HepG2 (cell line): ENCODE measurements at regions not wholly inside any gene's neighbourhood (a gene's known extent, or its start where the extent isn't known, plus 50 kb on each side); places are given as distances from the start of the nearest gene placed in this dataset.

Source experiments
- ATAC-seq: fragments of 200-7000 bp; cut with Tn5 transposase; 3 replicates; pipeline ENCODE4 v1.9.1; 2020; ENCODE audit warnings: mild to moderate bottlenecking, moderate library complexity
- BruUV-seq: library from RNA; stranded (reverse); fragments of 400-500 nt; replicated peaks from 2 replicates; lab custom pipeline; 2021; lab: Mats Ljungman, UMichigan
- CTCF ChIA-PET: fragments of 300-600 bp; formaldehyde crosslinking; extraction: SDS; loops from one replicate; lab custom pipeline; 2021; ENCODE audit warnings: low total read pairs, inconsistent platforms, low intra/inter-chr PET ratio; lab: Yijun Ruan, JAX
- POLR2A ChIA-PET: fragments of 350-600 bp; sonication (Branson Sonifier 250); formaldehyde crosslinking; loops from one replicate; lab custom pipeline; 2020; ENCODE audit warnings: antibody characterized with exemption, inconsistent platforms; lab: Yijun Ruan, JAX
- DNase-seq: peaks from one replicate; pipeline ENCODE4 v3.0.0-alpha.2; 2015; ENCODE audit warnings: low spot score
- FAIRE-seq: peaks from 3 replicates; lab custom pipeline; 2011; peaks lifted over from hg19 to GRCh38; lab: Jason Lieb, UNC
- H2AFZ ChIP-seq: one replicate; pipeline ENCODE4 v1.6.1; 2011; ENCODE audit warnings: low read length, inconsistent platforms
- H3K27ac ChIP-seq: fragments of 300-600 bp; 3 replicates; pipeline ENCODE4 v1.8.0; 2011; ENCODE audit warnings: mixed run types, mild to moderate bottlenecking, mixed read lengths, low read length, inconsistent platforms; ENCODE audit not compliant: insufficient read depth; ENCODE audit errors: extremely low read length
- H3K27me3 ChIP-seq, 2 experiments: fragments of 200-600 bp in 1 of 2; 2 replicates in 1 of 2; 3 replicates in 1 of 2; pipeline versions ENCODE4 v1.6.0 to v1.8.0; 2011; ENCODE audit warnings: low read length in 2 of 2, mild to moderate bottlenecking in 2 of 2, moderate library complexity in 2 of 2, inconsistent platforms in 1 of 2; ENCODE audit not compliant: insufficient read depth in 2 of 2, control insufficient read depth in 1 of 2
- H3K36me3 ChIP-seq, 2 experiments: fragments of 200-600 bp in 1 of 2; replicated peaks in 1 of 2; 2 replicates in 1 of 2; 3 replicates in 1 of 2; pipeline versions ENCODE4 v1.5.1 to v1.8.0; 2011; ENCODE audit warnings: low read length in 2 of 2, inconsistent platforms in 1 of 2; ENCODE audit not compliant: insufficient read depth in 2 of 2, control insufficient read depth in 1 of 2
- H3K4me1 ChIP-seq: 2 replicates; pipeline ENCODE4 v1.5.1; 2012; ENCODE audit warnings: low read length, inconsistent platforms; ENCODE audit not compliant: insufficient read depth
- H3K4me2 ChIP-seq: 2 replicates; pipeline ENCODE4 v1.6.0; 2011; ENCODE audit warnings: low read depth, low read length, inconsistent platforms
- H3K4me3 ChIP-seq, 3 experiments: fragments of 200-600 bp in 1 of 3; sonication (generic), shearing (Covaris generic) in 1 of 3; replicated peaks in 1 of 3; 2 replicates each; pipeline ENCODE4 v1.5.1; 2011 to 2016; ENCODE audit warnings: low read length in 3 of 3, inconsistent platforms in 2 of 3, low read depth in 2 of 3, mild to moderate bottlenecking in 2 of 3, control low read depth in 1 of 3, mixed read lengths in 1 of 3; ENCODE audit not compliant: insufficient read depth in 1 of 3
- H3K79me2 ChIP-seq: one replicate; pipeline ENCODE4 v1.6.1; 2011; ENCODE audit warnings: low read length, inconsistent platforms; ENCODE audit not compliant: insufficient read depth
- H3K9ac ChIP-seq: 2 replicates; pipeline ENCODE4 v1.6.0; 2011; ENCODE audit warnings: mild to moderate bottlenecking, low read depth, low read length, inconsistent platforms; ENCODE audit not compliant: insufficient read depth
- H3K9me3 ChIP-seq: 2 replicates; pipeline ENCODE4 v1.5.1; 2012; ENCODE audit warnings: mild to moderate bottlenecking, low read length
- H4K20me1 ChIP-seq: 2 replicates; pipeline ENCODE4 v1.6.0; 2011; ENCODE audit warnings: inconsistent platforms, mild to moderate bottlenecking, low read length, moderate library complexity; ENCODE audit not compliant: insufficient read depth
- LCORL ChIP-seq, 2 experiments: fragments of 450-650 bp in 1 of 2; sonication (generic) in 1 of 2; formaldehyde crosslinking in 1 of 2; IDR thresholded peaks; 2 replicates each; pipeline versions ENCODE4 v1.5.0 to v1.6.1; 2017 to 2020; ENCODE audit warnings: antibody characterized with exemption in 1 of 2, missing genetic modification reagents in 1 of 2
- MBNL3 ChIP-seq: fragments of 250-450 bp; sonication (Bioruptor Pico); conservative IDR thresholded peaks from 2 replicates; pipeline ENCODE4 v1.8.0; 2022; ENCODE audit warnings: mild to moderate bottlenecking, inconsistent platforms
- NFYB ChIP-seq: sonication (generic); formaldehyde crosslinking; IDR thresholded peaks from 2 replicates; pipeline ENCODE4 v1.4.0; 2020; ENCODE audit warnings: missing genetic modification reagents
- POLR2A ChIP-seq, 2 experiments: IDR thresholded peaks; 2 replicates each; pipeline ENCODE4 v1.6.1; 2011; ENCODE audit warnings: low read depth in 2 of 2, low read length in 2 of 2, mild to moderate bottlenecking in 1 of 2, moderate library complexity in 1 of 2; ENCODE audit not compliant: insufficient read depth in 1 of 2
- RFX1 ChIP-seq: fragments of 450-650 bp; IDR thresholded peaks from 2 replicates; pipeline ENCODE4 v1.6.1; 2017
- SNAPC2 ChIP-seq: sonication (generic); formaldehyde crosslinking; IDR thresholded peaks from 2 replicates; pipeline ENCODE4 v1.8.1; 2022; ENCODE audit warnings: mild to moderate bottlenecking, missing genetic modification reagents
- THAP7 ChIP-seq: sonication (generic); formaldehyde crosslinking; IDR thresholded peaks from 2 replicates; pipeline ENCODE4 v1.8.1; 2023; ENCODE audit warnings: mild to moderate bottlenecking, missing genetic modification reagents
- ZSCAN21 ChIP-seq: sonication (generic); formaldehyde crosslinking; IDR thresholded peaks from 2 replicates; pipeline ENCODE4 v1.8.0; 2022; ENCODE audit warnings: mild to moderate bottlenecking, missing genetic modification reagents, moderate library complexity, borderline replicate concordance
- WGBS: methylation state at CpG from one replicate; pipeline ENCODE4 v1.1.6; 2017; ENCODE audit warnings: low lambda C conversion rate; 5-methylcytosine and 5-hydroxymethylcytosine counted together
- in situ Hi-C: cut with HindIII; loops from 2 replicates; pipeline ENCODE4 v1.10.0; 2017; ENCODE audit warnings: low pct_unique_long_range_greater_than_20kb; ENCODE audit not compliant: extremely low pct_ligation_motif_present
- intact Hi-C: fragments of 100-400 bp; cut with micrococcal nuclease; formaldehyde crosslinking; loops from one replicate; pipeline ENCODE4 v1.10.0; 2022; ENCODE audit not compliant: unreplicated experiment
- TF ChIP-seq, protein P1 (sequence below), 2 experiments: sonication (generic) in 1 of 2; formaldehyde crosslinking in 1 of 2; IDR thresholded peaks; 2 replicates each; pipeline versions ENCODE4 v1.5.1 to v1.6.1; 2011 to 2020; ENCODE audit warnings: borderline replicate concordance in 1 of 2, low read depth in 1 of 2, low read length in 1 of 2, mild to moderate bottlenecking in 1 of 2, missing genetic modification reagents in 1 of 2, moderate library complexity in 1 of 2
- TF ChIP-seq, protein P2 (sequence below): sonication (generic); formaldehyde crosslinking; IDR thresholded peaks from 2 replicates; pipeline ENCODE4 v1.9.0; 2021; ENCODE audit warnings: missing genetic modification reagents, mild to moderate bottlenecking, borderline replicate concordance

GRCh38 chr2:196421880-196422279, 217.6 kb upstream of the CCDC150 start (continued):
- TF ChIP-seq, protein P1, sequence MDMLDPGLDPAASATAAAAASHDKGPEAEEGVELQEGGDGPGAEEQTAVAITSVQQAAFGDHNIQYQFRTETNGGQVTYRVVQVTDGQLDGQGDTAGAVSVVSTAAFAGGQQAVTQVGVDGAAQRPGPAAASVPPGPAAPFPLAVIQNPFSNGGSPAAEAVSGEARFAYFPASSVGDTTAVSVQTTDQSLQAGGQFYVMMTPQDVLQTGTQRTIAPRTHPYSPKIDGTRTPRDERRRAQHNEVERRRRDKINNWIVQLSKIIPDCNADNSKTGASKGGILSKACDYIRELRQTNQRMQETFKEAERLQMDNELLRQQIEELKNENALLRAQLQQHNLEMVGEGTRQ (IDR thresholded peaks at IDR 0.05; ENCODE audit: low read depth, low read length) = no peak
- TF ChIP-seq, protein P1 (CRISPR knock-in tag; IDR thresholded peaks at IDR 0.05; ENCODE audit: borderline replicate concordance) = no peak

- no peak overlapping the region for H3K4me3 ChIP-seq
- H3K79me2 ChIP-seq = no peaks in the 10 kb centered on the region
- no peaks in the 10 kb centered on the region for H3K9me3 ChIP-seq
- FAIRE-seq (no peak), DNase-seq (no peak), ATAC-seq (no peak)
- in situ Hi-C loops = no loop called here
- H3K27me3 ChIP-seq = 0 out of 5 replicates have a peak, but pooled peaks cover 0 to 6% of the 10 kb centered on the region in 2 experiments
- H3K4me1 ChIP-seq = no peaks in the 10 kb centered on the region
- H3K9ac ChIP-seq = no peak overlapping the region
- H2AFZ ChIP-seq = no peak overlapping the region
- H3K4me2 ChIP-seq = no peak overlapping the region
- TF ChIP-seq, protein P2, sequence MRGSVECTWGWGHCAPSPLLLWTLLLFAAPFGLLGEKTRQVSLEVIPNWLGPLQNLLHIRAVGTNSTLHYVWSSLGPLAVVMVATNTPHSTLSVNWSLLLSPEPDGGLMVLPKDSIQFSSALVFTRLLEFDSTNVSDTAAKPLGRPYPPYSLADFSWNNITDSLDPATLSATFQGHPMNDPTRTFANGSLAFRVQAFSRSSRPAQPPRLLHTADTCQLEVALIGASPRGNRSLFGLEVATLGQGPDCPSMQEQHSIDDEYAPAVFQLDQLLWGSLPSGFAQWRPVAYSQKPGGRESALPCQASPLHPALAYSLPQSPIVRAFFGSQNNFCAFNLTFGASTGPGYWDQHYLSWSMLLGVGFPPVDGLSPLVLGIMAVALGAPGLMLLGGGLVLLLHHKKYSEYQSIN (CRISPR knock-in tag) = no peak
- TF ChIP-seq THAP7 (no peak), SNAPC2 (no peak), NFYB (CRISPR knock-in tag) (no peak), ZSCAN21 (CRISPR knock-in tag) (no peak), LCORL (IDR thresholded peaks at IDR 0.05) (no peak), LCORL (CRISPR knock-in tag; IDR thresholded peaks at IDR 0.05) (no peak), MBNL3 (no peak), POLR2A (IDR thresholded peaks at IDR 0.05; ENCODE audit: insufficient read depth in 1 of 2, low read depth in 2 of 2, low read length in 2 of 2) (no peak), RFX1 (no peak)
- POLR2A ChIA-PET = no interaction called here
- CTCF ChIA-PET = no interaction called here
- no TSS peak for BruUV-seq
- H3K27ac ChIP-seq = no peak overlapping the region
- H3K36me3 ChIP-seq = no peaks in the 10 kb centered on the region
- WGBS = 6% methylated on average over 2 of the region's 2 CpGs
- no peaks in the 10 kb centered on the region for H4K20me1 ChIP-seq
- intact Hi-C loops = no loop called here
These were observed 217.2 kb upstream of the CCDC150 start for GRCh38 chr2:196422361-196422760.
